OCI-LY7 (cell line): ENCODE measurements at regions not wholly inside any gene's neighbourhood (a gene's known extent, or its start where the extent isn't known, plus 50 kb on each side); places are given as distances from the start of the nearest gene placed in this dataset.
"Not testable (repeated sequence)": the region's sequence is repeated elsewhere in the genome, so short reads cannot be mapped to it uniquely, and the experiment has no call there.

Experiments used
- EZH2phosphoT487 ChIP-seq: fragments of 200-600 bp; sonication (generic); IDR thresholded peaks from 2 replicates; pipeline ENCODE4 v1.6.1; 2018; ENCODE audit warnings: low read depth, borderline replicate concordance, mild to moderate bottlenecking, mixed run types, antibody characterized with exemption, low read length, moderate library complexity, mixed read lengths
- TF ChIP-seq, protein P1 (sequence below): fragments of 200-600 bp; sonication (generic); conservative IDR thresholded peaks from 2 replicates; pipeline ENCODE4 v1.5.1; 2014; ENCODE audit warnings: mild to moderate bottlenecking, antibody characterized with exemption, low read length, moderate library complexity, mixed read lengths

GRCh38 chr15:84173231-84173610 lies 62.4 kb upstream of the GOLGA6L4 start:
- TF ChIP-seq, protein P1, sequence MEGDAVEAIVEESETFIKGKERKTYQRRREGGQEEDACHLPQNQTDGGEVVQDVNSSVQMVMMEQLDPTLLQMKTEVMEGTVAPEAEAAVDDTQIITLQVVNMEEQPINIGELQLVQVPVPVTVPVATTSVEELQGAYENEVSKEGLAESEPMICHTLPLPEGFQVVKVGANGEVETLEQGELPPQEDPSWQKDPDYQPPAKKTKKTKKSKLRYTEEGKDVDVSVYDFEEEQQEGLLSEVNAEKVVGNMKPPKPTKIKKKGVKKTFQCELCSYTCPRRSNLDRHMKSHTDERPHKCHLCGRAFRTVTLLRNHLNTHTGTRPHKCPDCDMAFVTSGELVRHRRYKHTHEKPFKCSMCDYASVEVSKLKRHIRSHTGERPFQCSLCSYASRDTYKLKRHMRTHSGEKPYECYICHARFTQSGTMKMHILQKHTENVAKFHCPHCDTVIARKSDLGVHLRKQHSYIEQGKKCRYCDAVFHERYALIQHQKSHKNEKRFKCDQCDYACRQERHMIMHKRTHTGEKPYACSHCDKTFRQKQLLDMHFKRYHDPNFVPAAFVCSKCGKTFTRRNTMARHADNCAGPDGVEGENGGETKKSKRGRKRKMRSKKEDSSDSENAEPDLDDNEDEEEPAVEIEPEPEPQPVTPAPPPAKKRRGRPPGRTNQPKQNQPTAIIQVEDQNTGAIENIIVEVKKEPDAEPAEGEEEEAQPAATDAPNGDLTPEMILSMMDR: not testable (repeated sequence)
- not testable (repeated sequence) for TF ChIP-seq EZH2phosphoT487
